ENCODE measurements at regions not wholly inside any gene's neighbourhood (a gene's known extent, or its start where the extent isn't known, plus 50 kb on each side); places are given as distances from the start of the nearest gene placed in this dataset.

GRCh38 chr3:70737666-70738290 is 425.3 kb upstream of the MDFIC2 start:
- no peak for TF ChIP-seq POLR2AphosphoS5 (IDR thresholded peaks at IDR 0.05; ENCODE audit: low read depth, low read length)
- no peak for TF ChIP-seq TAF1 (IDR thresholded peaks at IDR 0.05; ENCODE audit: borderline replicate concordance, low read depth, low read length)
